Neural crest cell (in vitro differentiated cells): ENCODE measurements at regions not wholly inside any gene's neighbourhood (a gene's known extent, or its start where the extent isn't known, plus 50 kb on each side); places are given as distances from the start of the nearest gene placed in this dataset.
A peak's percentile ranks its signal among the peaks of the same experiment; 100 is the strongest.

Source experiments
- DNase-seq: peaks from one replicate; pipeline ENCODE4 v3.0.0; 2021; ENCODE audit warnings: low read depth, mixed read lengths, low spot score
- H3K27ac Mint-ChIP-seq: one replicate; pipeline ENCODE4 v1.8.0; 2021; ENCODE audit warnings: mild to moderate bottlenecking, mixed read lengths; ENCODE audit not compliant: unreplicated experiment
- H3K27me3 Mint-ChIP-seq: 2 replicates; pipeline ENCODE4 v1.8.0; 2021; ENCODE audit warnings: low read depth, mild to moderate bottlenecking, mixed read lengths
- H3K36me3 Mint-ChIP-seq: 2 replicates; pipeline ENCODE4 v1.8.0; 2021; ENCODE audit warnings: low read depth, mild to moderate bottlenecking, mixed read lengths
- H3K4me1 Mint-ChIP-seq: 2 replicates; pipeline ENCODE4 v1.8.0; 2021; ENCODE audit warnings: mixed read lengths
- H3K4me3 Mint-ChIP-seq: one replicate; pipeline ENCODE4 v1.8.0; 2021; ENCODE audit warnings: mild to moderate bottlenecking, mixed read lengths
- H3K9me3 Mint-ChIP-seq: 2 replicates; pipeline ENCODE4 v1.8.0; 2021; ENCODE audit warnings: mixed read lengths
- TF ChIP-seq, protein P1 (sequence below): fragments of 200-600 bp; sonication (generic); conservative IDR thresholded peaks from 2 replicates; pipeline ENCODE4 v1.5.0; 2021; ENCODE audit warnings: antibody characterized with exemption, mild to moderate bottlenecking

DNA sequence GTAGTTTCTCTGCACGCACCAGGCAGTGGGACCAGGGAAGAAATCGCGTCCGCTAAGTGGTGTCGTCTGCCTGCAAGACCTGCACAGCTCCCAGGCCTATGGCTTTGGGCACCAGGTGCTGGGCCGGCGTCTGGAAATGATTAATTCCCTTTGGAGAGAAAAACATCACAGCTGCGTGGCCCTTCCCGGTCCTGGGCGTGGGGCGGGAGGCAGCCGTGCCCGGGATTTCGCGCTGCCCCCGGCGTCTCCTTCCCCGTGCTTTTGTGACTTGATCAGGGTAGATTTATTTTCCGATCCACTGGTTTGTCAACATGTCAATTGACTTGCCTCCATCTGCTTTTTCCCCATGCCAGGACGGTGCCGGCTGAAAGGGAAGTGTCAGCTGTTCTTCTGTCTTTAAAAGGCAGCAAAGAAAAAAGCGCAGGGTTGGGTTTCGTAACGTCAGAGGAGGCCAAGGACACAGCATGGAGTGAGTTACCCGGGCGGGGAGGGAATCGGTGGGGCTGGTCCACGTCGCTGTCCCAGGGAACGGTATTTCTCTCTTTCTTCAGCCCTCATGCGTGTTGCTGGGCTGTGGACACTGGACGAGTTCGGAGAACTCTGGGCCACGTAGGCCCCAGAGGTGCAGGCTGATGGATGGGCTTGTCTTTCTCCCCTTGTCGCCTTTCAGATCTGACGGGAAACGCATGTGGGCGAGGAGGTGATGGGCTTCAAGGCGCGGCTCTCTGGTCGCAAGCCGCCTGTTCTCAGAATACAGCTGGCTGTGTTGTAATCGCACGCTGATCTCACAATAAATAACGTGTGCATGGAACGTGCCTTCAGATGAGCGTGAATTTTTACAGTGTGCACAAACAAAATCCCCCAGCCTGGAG is 188.1 kb upstream of the ZNF469 start:
- Mint-ChIP-seq H3K4me3 (no peak overlapping the region), H3K36me3 (peaks cover 4% of the 10 kb centered on the region), H3K27ac (no peak overlapping the region), H3K4me1 (peaks cover 17% of the 10 kb centered on the region), H3K9me3 (peaks cover 5% of the 10 kb centered on the region), H3K27me3 (no peaks in the 10 kb centered on the region)
- TF ChIP-seq, protein P1, sequence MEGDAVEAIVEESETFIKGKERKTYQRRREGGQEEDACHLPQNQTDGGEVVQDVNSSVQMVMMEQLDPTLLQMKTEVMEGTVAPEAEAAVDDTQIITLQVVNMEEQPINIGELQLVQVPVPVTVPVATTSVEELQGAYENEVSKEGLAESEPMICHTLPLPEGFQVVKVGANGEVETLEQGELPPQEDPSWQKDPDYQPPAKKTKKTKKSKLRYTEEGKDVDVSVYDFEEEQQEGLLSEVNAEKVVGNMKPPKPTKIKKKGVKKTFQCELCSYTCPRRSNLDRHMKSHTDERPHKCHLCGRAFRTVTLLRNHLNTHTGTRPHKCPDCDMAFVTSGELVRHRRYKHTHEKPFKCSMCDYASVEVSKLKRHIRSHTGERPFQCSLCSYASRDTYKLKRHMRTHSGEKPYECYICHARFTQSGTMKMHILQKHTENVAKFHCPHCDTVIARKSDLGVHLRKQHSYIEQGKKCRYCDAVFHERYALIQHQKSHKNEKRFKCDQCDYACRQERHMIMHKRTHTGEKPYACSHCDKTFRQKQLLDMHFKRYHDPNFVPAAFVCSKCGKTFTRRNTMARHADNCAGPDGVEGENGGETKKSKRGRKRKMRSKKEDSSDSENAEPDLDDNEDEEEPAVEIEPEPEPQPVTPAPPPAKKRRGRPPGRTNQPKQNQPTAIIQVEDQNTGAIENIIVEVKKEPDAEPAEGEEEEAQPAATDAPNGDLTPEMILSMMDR, result peak; percentile 29
- no peak for DNase-seq

DNA sequence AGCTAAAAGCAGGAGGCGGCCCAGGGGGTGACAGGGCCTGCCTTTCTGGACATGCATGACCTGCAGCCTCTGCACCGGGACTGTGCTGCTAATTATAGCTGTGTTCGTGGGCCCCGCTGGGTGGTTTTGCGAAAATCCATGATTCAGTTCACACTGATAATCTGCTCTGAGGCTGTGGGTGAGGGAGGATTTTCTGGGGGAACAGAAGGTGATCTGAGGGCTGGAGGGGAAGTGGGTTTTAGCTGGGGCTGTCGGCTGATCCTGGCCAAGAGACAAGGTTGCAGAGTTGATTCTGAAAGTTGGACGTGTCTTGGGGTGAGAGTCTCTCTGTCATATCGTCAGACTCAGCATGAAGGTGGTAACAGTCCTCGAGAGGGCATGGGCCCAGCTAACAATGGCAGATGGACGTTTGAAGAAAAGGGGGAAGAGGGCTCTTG is 187.5 kb upstream of the ZNF469 start:
- Mint-ChIP-seq H3K4me1 (peaks cover 18% of the 10 kb centered on the region), H3K27me3 (no peaks in the 10 kb centered on the region), H3K27ac (no peak overlapping the region), H3K4me3 (no peak overlapping the region), H3K36me3 (peaks cover 4% of the 10 kb centered on the region), H3K9me3 (peaks cover 5% of the 10 kb centered on the region)
- TF ChIP-seq, protein P1, result no peak
- DNase-seq, result no peak

DNA sequence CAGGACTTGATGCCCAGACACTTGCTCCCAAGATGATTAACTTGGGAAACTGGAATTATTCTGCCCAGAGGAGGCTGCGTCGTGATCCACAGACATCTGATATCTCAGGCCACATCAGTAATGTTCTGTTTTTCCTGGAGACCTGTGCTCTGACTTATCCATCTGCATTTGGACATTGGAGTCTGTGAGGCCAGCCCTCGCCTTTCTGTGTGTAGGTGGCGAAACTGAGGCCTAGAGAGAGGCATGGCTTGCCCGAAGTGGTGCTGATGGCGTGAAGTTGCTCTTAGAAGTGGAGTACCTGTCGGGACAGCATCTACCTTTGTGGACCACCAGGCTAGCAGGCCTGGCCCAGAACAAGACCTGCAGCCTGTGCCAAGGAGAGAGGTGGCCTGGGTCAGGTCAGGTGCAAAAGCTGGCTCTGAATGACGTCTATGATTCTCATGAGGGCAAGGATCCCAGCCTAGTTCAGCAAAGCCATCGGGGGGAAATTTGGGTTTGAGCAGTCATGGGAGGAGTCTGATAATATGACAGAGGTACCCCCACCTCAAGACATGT is 186.8 kb upstream of the ZNF469 start:
- peaks cover 24% of the 10 kb centered on the region for H3K4me1 Mint-ChIP-seq
- TF ChIP-seq, protein P1, result no peak
- H3K4me3 Mint-ChIP-seq, result no peak overlapping the region
- peaks cover 5% of the 10 kb centered on the region for H3K9me3 Mint-ChIP-seq
- H3K36me3 Mint-ChIP-seq, result peaks cover 4% of the 10 kb centered on the region
- DNase-seq, result no peak
- H3K27ac Mint-ChIP-seq, result no peak overlapping the region
- H3K27me3 Mint-ChIP-seq, result no peaks in the 10 kb centered on the region

DNA sequence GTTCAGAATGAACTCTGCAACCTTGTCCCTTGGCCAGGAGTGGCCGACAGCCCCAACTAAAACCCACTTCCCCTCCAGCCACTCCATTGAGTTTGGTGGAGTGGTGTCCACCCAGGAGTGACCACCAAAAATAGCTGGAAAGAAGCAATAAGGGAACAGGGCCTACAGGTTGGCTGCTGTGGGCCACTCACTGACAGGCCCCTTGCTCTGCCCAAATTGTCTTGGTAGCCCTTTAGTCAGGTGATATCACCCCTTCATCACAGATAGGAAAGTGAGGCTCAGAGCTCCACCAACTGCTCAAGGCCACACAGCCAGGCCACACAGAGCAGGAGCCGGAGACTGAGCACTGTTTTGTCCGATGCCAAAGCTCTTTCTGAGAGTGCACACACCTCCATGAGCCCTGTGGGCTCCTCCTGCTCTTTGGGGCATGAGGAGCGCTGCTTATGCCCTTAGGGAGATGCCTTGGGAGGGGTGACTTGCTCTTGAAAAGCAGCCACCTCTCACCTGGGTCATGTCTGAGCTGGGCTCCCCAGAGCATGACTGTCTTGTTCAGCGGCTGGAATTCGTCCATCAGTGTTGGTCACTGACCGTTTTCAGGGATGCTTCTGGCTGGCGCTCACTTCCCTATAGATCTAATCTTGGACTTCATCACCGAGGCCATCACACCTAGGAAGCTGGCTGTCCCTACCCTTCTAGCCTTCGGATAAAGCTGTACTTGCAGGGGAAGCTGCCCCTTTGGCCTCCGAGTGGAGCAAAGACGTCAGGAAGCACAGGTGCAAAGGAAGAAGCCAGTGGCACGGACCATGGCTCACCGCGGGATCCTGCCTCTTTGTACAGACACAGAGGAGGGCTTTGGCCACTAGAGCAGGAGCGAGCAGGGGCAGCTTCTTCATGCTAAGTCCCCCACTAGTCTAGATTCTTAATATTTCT is 186.0 kb upstream of the ZNF469 start:
- Mint-ChIP-seq H3K4me1 (peaks cover 24% of the 10 kb centered on the region), H3K27ac (no peak overlapping the region), H3K4me3 (no peak overlapping the region), H3K9me3 (peaks cover 5% of the 10 kb centered on the region), H3K27me3 (no peaks in the 10 kb centered on the region), H3K36me3 (peaks cover 4% of the 10 kb centered on the region)
- TF ChIP-seq, protein P1, result no peak
- no peak for DNase-seq
